HG02973 (cell line): ENCODE measurements at regions not wholly inside any gene's neighbourhood (a gene's known extent, or its start where the extent isn't known, plus 50 kb on each side); places are given as distances from the start of the nearest gene placed in this dataset.

Source experiments
- ATAC-seq: cut with Tn5 transposase; IDR thresholded peaks from one replicate; pipeline ENCODE4 v1.9.1; 2021; ENCODE audit warnings: moderate library complexity; ENCODE audit not compliant: unreplicated experiment

DNA sequence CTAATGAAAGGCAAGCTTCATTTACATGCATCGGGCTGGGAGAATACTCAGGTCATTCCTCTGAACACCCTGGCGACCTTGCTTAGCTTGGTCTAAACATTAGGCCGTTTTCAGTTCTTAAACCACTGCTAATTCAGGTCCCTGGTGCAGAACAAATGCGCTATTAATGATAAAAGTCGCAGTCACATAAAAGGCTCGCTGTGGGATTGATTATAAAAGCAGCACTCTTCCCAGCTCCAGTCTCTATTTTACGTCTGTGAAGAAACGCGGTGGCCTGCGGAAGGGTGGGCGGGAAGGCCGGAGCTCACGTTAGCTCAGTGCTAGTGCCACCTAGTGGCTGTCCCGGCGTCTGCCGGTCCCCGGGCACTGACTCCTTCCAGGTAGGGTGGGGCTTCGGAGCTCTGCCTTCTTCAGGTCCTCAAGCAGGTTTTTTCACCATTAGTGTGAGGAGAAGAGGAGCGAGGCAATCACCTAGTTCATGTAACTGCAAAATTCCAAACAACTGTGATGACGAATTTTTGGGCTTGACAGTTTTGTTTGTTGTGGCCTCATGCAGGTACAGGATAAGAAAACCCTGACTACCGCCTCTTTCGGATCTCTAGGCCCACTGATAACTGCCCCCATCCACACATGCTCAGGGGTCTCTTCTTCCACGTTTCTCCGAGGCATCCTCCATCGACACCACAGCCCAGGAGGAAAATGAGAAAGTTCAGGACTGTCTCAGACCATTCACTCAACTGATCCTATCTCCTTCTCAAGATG is 66.5 kb upstream of the CLMP start:
- ATAC-seq, result no peak

DNA sequence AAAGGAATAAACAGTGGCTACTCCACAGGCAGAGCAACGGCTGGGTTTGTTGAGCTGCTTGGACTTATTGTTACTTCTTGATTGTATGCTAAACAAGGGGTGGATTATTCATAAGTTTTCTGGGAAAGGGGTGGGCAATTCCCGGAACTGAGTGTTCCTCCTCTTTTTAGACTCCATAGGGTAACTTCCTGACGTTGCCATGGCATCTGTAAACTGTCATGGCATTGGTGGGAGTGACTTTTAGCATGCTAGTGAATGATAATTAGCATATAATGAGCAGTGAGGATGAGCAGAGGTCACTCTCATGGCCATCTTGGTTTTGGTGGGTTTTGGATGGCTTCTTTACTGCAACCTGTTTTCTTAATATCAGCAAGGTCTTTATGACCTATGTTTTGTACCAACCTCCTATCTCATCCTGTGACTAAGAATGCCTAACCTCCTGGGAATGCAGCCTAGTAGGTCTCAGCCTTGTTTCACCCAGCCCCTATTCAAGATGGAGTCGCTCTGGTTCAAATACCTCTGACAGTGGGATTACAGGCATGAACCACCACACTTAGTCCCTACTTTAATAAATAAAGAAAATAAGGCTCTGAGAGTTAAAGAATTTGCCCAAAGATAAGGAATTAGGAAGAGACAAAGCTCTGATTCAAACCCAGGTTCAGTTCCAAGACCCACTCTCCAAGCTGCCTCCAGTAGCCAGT is 65.6 kb upstream of the CLMP start:
- ATAC-seq, result no peak

GRCh38 chr11:123258877-123259276 is 63.8 kb upstream of the CLMP start:
- no peak for ATAC-seq

- ATAC-seq, result no peak
These were observed 62.3 kb upstream of the CLMP start for GRCh38 chr11:123257370-123257769.

- no peak for ATAC-seq
These were observed 60.9 kb upstream of the CLMP start for GRCh38 chr11:123255909-123256308.

- no peak for ATAC-seq
These were observed 59.3 kb upstream of the CLMP start for GRCh38 chr11:123254357-123254756.

- no peak for ATAC-seq
These were observed 58.9 kb upstream of the CLMP start for GRCh38 chr11:123253911-123254310.

GRCh38 chr11:123253223-123253622 is 58.2 kb upstream of the CLMP start:
- ATAC-seq, result no peak

DNA sequence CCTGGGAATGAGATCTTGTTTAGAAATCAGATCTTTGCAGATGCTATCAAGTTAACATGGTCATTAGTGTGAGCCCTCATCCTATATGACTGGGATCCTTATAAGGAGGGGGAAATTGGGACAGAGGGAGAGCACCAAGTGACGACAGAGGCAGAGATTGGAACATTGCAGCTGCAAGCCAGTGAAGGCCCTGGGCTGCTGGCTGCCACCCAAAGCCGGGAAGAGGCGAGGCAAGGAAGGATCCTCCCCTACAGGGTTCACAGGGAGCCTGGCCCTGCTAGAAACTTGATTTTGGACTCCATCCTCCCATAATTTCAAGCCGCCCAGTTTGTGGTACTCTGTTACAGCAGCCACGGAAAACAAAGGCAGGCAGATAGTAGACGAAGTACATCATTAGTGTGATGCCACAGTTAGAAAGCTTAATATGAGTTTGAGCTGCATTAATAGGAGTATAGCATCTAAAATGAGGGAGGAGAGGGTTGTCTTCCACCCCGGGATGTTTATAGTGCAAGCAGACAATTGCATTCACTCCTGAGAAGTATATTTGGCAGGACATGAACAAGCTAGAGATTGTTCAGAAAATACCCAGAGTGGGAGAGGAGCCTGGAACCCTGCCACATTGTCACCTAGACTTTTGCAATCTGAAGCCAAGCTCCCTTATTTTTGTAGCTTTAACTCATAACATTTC is 56.8 kb upstream of the CLMP start:
- ATAC-seq, result no peak

DNA sequence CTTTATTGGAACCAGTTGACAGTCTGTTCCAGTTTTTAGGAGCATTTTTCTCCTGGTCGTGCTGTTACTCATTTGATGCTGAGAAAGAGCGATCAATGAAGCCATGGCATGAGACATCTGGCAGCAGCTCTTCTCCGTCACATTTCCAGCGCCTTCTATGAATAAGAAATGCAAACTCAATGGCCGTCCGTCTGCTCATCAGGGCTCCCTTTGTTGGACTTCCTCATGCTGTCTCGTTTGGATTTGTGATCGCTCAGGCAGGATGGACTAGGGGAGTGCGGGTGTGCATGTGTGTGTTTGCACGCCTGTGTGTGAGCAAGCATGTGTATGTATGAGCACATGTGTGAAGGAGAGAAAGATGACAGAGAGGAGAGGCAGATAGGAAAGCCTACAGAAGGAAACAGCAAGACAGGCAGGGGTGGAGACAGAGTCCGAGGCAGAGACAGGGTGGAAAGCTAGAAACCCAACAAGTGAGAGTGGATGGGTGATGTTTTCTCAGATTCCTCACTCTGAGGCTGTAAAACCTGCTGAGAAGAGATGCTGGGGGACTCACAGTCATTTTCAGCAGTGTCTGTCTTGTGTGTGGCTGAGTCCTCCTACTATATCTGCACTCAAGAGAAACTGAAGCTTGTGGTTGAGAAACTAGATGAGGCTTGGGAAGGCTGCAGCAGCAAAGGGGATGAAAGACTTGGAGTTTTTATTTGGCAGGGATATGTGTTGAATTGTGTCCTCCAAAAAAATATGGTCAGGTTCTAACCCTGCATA is 56.0 kb upstream of the CLMP start:
- ATAC-seq, result no peak

DNA sequence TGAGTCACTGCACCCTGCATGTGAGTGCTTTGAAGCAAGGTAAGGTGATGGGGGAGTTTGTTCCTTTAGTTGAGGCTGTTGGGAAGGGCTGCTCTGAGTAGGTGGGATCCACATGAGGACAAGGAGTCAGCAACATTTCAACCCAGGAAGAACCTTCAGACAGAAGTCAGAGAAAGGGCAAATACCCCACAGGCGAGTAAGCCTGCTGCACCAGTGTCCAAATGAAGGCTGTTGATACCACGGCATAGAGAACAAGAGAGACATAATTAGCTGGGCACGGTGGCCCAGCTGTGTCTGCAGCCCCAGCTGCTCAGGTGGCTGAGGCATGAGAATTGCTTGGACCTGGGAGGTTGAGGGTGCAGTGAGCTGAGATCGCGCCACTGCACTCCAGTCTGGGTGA is 54.3 kb upstream of the CLMP start:
- no peak for ATAC-seq

GRCh38 chr11:123247813-123248379 is 52.8 kb upstream of the CLMP start:
- ATAC-seq, result no peak

DNA sequence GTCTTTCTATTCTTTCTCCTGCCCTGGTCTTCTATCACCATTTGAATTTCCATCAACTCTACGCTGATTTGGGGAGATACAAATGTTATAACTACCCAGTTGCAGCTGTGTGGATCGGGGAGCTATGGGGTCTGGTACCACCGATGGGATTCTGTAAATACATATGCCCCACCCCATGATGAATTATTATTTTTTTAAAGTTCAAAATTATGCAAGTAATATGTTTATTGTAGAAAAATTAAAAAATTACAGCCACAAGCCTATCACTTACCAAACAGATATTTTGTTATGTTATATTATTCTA is 52.4 kb upstream of the CLMP start:
- ATAC-seq, result no peak

DNA sequence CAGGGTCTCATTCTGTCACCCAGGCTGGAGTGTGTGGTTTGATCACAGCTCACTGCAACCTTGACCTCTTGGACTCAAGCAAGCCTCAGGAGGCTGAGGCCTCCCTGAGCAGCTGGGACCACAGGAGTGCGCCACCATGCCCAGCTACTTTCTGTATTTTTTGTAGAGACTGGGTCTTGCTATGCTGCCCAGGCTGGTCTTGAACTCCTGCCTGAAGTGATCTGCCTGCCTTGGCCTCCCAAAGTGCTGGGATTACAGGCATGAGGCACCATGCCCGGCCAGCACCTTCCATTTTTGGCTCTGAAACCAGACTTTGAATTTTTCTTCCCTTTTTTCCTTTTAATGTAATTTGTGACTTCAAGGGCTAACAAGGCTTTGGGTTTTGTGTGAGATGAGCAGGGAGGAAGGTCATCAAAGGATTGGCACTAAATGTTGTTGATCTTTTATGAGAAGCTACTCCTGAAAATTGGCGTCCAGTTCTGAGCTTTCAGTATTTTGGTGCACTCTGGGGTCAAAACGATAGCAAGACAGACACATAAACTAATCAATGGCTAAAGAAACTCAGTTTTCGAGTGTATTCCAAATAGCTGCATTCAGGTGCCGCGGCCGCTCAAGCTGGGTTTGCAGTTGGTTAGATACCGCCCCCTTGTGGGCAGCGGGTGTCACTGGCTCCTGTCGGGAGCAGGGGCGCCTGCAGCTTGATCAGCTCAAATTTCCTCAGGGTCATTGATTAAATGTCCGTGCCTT is 51.9 kb upstream of the CLMP start:
- ATAC-seq, result peak; percentile 84

GRCh38 chr11:123245567-123245966 is 50.5 kb upstream of the CLMP start:
- ATAC-seq, result no peak
